Neural cell (in vitro differentiated cells): ENCODE measurements at regions not wholly inside any gene's neighbourhood (a gene's known extent, or its start where the extent isn't known, plus 50 kb on each side); places are given as distances from the start of the nearest gene placed in this dataset.

Experiments used
- EP300 ChIP-seq: fragments of 450-650 bp; conservative IDR thresholded peaks from 2 replicates; pipeline ENCODE4 v1.6.1; 2014; ENCODE audit warnings: antibody characterized with exemption, mild to moderate bottlenecking, moderate library complexity; ENCODE audit not compliant: poor library complexity, severe bottlenecking
- EZH2 ChIP-seq: fragments of 200-600, 300-800 bp; shearing (Covaris generic), sonication (generic); IDR thresholded peaks from 2 replicates; pipeline ENCODE4 v1.6.1; 2014; ENCODE audit warnings: antibody characterized with exemption, low read length, borderline replicate concordance, mild to moderate bottlenecking; ENCODE audit not compliant: insufficient read depth, poor library complexity, severe bottlenecking
- MXI1 ChIP-seq: fragments of 450-650 bp; conservative IDR thresholded peaks from 2 replicates; pipeline ENCODE4 v1.6.1; 2014; ENCODE audit warnings: antibody characterized with exemption, mild to moderate bottlenecking; ENCODE audit not compliant: poor library complexity, severe bottlenecking
- POLR2AphosphoS5 ChIP-seq: IDR thresholded peaks from 2 replicates; pipeline ENCODE4 v1.6.1; 2012
- RAD21 ChIP-seq: fragments of 450-650 bp; conservative IDR thresholded peaks from 2 replicates; pipeline ENCODE4 v1.6.1; 2014; ENCODE audit warnings: antibody characterized with exemption, mild to moderate bottlenecking, moderate library complexity
- TAF1 ChIP-seq: IDR thresholded peaks from 2 replicates; pipeline ENCODE4 v1.6.1; 2012; ENCODE audit warnings: low read depth
- TF ChIP-seq, protein P1 (sequence below): IDR thresholded peaks from 2 replicates; pipeline ENCODE4 v1.6.1; 2012; ENCODE audit warnings: borderline replicate concordance
- TF ChIP-seq, protein P2 (sequence below): fragments of 450-650 bp; IDR thresholded peaks from 2 replicates; pipeline ENCODE4 v1.5.1; 2014; ENCODE audit warnings: antibody characterized with exemption, mild to moderate bottlenecking, moderate library complexity; ENCODE audit not compliant: poor library complexity, severe bottlenecking

DNA sequence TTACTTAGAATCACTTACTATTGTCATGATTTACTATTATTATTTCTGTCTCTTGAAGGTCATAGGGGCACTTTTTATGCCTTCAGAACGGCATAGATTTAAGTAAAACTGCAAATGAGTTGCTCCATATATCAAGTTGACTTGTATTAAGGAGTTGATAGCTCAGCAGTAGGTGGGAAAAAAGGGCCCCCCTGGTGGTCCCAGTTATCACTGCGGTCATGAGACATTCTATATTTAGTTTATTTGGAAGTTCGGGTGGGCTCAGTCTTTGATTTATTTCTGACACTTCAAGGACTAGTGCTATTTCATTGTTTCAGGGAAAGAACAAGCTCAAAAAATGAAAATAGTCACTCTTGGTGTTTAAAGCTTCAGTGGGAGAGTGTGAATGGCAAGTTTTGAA is 159.3 kb downstream of the SLC24A2 start:
- no peak for TF ChIP-seq POLR2AphosphoS5
- TF ChIP-seq, protein P1, sequence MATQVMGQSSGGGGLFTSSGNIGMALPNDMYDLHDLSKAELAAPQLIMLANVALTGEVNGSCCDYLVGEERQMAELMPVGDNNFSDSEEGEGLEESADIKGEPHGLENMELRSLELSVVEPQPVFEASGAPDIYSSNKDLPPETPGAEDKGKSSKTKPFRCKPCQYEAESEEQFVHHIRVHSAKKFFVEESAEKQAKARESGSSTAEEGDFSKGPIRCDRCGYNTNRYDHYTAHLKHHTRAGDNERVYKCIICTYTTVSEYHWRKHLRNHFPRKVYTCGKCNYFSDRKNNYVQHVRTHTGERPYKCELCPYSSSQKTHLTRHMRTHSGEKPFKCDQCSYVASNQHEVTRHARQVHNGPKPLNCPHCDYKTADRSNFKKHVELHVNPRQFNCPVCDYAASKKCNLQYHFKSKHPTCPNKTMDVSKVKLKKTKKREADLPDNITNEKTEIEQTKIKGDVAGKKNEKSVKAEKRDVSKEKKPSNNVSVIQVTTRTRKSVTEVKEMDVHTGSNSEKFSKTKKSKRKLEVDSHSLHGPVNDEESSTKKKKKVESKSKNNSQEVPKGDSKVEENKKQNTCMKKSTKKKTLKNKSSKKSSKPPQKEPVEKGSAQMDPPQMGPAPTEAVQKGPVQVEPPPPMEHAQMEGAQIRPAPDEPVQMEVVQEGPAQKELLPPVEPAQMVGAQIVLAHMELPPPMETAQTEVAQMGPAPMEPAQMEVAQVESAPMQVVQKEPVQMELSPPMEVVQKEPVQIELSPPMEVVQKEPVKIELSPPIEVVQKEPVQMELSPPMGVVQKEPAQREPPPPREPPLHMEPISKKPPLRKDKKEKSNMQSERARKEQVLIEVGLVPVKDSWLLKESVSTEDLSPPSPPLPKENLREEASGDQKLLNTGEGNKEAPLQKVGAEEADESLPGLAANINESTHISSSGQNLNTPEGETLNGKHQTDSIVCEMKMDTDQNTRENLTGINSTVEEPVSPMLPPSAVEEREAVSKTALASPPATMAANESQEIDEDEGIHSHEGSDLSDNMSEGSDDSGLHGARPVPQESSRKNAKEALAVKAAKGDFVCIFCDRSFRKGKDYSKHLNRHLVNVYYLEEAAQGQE, result no peak
- TF ChIP-seq, protein P2, sequence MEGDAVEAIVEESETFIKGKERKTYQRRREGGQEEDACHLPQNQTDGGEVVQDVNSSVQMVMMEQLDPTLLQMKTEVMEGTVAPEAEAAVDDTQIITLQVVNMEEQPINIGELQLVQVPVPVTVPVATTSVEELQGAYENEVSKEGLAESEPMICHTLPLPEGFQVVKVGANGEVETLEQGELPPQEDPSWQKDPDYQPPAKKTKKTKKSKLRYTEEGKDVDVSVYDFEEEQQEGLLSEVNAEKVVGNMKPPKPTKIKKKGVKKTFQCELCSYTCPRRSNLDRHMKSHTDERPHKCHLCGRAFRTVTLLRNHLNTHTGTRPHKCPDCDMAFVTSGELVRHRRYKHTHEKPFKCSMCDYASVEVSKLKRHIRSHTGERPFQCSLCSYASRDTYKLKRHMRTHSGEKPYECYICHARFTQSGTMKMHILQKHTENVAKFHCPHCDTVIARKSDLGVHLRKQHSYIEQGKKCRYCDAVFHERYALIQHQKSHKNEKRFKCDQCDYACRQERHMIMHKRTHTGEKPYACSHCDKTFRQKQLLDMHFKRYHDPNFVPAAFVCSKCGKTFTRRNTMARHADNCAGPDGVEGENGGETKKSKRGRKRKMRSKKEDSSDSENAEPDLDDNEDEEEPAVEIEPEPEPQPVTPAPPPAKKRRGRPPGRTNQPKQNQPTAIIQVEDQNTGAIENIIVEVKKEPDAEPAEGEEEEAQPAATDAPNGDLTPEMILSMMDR, result peak; percentile 29
- no peak for TF ChIP-seq EZH2
- TF ChIP-seq RAD21, result no peak
- TF ChIP-seq TAF1, result no peak
- no peak for TF ChIP-seq EP300
- no peak for TF ChIP-seq MXI1
